IPS DF 6.9 (cell line): ENCODE measurements at regions not wholly inside any gene's neighbourhood (a gene's known extent, or its start where the extent isn't known, plus 50 kb on each side); places are given as distances from the start of the nearest gene placed in this dataset.

ENCODE experiments used
- DNase-seq: peaks from one replicate; pipeline ENCODE4 v3.0.0-alpha.2; 2013; ENCODE audit warnings: low read depth, low spot score
- H3K27ac ChIP-seq: one replicate; pipeline ENCODE4 v1.5.1; 2013; ENCODE audit warnings: low read length, control low read depth
- H3K27me3 ChIP-seq: 2 replicates; pipeline ENCODE4 v1.6.1; 2013; ENCODE audit warnings: mild to moderate bottlenecking, low read length; ENCODE audit not compliant: control insufficient read depth, insufficient read depth
- H3K36me3 ChIP-seq: 2 replicates; pipeline ENCODE4 v1.6.1; 2013; ENCODE audit warnings: low read length; ENCODE audit not compliant: control insufficient read depth, insufficient read depth
- H3K4me1 ChIP-seq: 2 replicates; pipeline ENCODE4 v1.6.1; 2013; ENCODE audit warnings: low read length; ENCODE audit not compliant: control insufficient read depth, insufficient read depth
- H3K4me3 ChIP-seq: 2 replicates; pipeline ENCODE4 v1.5.1; 2013; ENCODE audit warnings: mild to moderate bottlenecking, low read length
- H3K9me3 ChIP-seq: 2 replicates; pipeline ENCODE4 v1.6.1; 2013; ENCODE audit warnings: low read length, inconsistent platforms; ENCODE audit not compliant: control insufficient read depth, insufficient read depth
- WGBS: extraction: QIAGEN DNeasy Blood & Tissue Kit; methylation state at CpG from one replicate; pipeline ENCODE4 v1.1.7; 2013; ENCODE audit warnings: mixed read lengths, missing lambda C conversion rate; ENCODE audit not compliant: insufficient read length, insufficient coverage; 5-methylcytosine and 5-hydroxymethylcytosine counted together

GRCh38 chr17:5815396-5815795 lies 231.1 kb upstream of the NLRP1 start:
- 0 out of 2 replicates have a peak, but pooled peaks cover 1% of the 10 kb centered on the region for H3K9me3 ChIP-seq
- WGBS, result no CpG with 5 or more reads among the region's 5 CpGs
- no peaks in the 10 kb centered on the region for H3K27me3 ChIP-seq
- H3K36me3 ChIP-seq, result no peaks in the 10 kb centered on the region
- H3K4me1 ChIP-seq, result peaks cover 2% of the 10 kb centered on the region; the same call in 1 of the 2 replicates
- DNase-seq, result no peak
- H3K27ac ChIP-seq, result no peak overlapping the region
- H3K4me3 ChIP-seq, result no peak overlapping the region

- H3K27me3 ChIP-seq, result no peaks in the 10 kb centered on the region
- no peak overlapping the region for H3K27ac ChIP-seq
- no peak for DNase-seq
- no peaks in the 10 kb centered on the region for H3K36me3 ChIP-seq
- H3K4me1 ChIP-seq, result peaks cover 2% of the 10 kb centered on the region; the same call in 1 of the 2 replicates
- no peak overlapping the region for H3K4me3 ChIP-seq
- no CpG with 5 or more reads among the region's 8 CpGs for WGBS
- H3K9me3 ChIP-seq, result no peaks in the 10 kb centered on the region
Observed at GRCh38 chr17:5816491-5817070, 232.3 kb upstream of the NLRP1 start.

GRCh38 chr17:5817475-5818395 lies 233.4 kb upstream of the NLRP1 start:
- Histone ChIP-seq H3K27ac (no peak overlapping the region), H3K27me3 (no peaks in the 10 kb centered on the region), H3K36me3 (no peaks in the 10 kb centered on the region), H3K4me1 (peaks cover 2% of the 10 kb centered on the region; the same call in 1 of the 2 replicates), H3K9me3 (no peaks in the 10 kb centered on the region), H3K4me3 (no peak overlapping the region)
- no CpG with 5 or more reads among the region's 4 CpGs for WGBS
- DNase-seq, result no peak

- Histone ChIP-seq H3K27ac (no peak overlapping the region), H3K9me3 (no peaks in the 10 kb centered on the region), H3K4me1 (peaks cover 2% of the 10 kb centered on the region; the same call in 1 of the 2 replicates), H3K36me3 (no peaks in the 10 kb centered on the region), H3K27me3 (no peaks in the 10 kb centered on the region), H3K4me3 (no peak overlapping the region)
- whole genome bisulfite sequencing, result no CpG with 5 or more reads among the region's 2 CpGs
- DNase-seq, result no peak
Observed at GRCh38 chr17:5819396-5819795, 235.1 kb upstream of the NLRP1 start.

- Histone ChIP-seq H3K27me3 (no peaks in the 10 kb centered on the region), H3K4me1 (peaks cover 2% of the 10 kb centered on the region; the same call in 1 of the 2 replicates), H3K4me3 (no peak overlapping the region), H3K36me3 (no peaks in the 10 kb centered on the region), H3K27ac (no peak overlapping the region), H3K9me3 (no peaks in the 10 kb centered on the region)
- no CpG with 5 or more reads among the region's 13 CpGs for WGBS
- no peak for DNase-seq
Observed at GRCh38 chr17:5819921-5820685, 235.8 kb upstream of the NLRP1 start.

GRCh38 chr17:5820721-5821456 lies 236.6 kb upstream of the NLRP1 start:
- H3K4me1 ChIP-seq, result peaks cover 2% of the 10 kb centered on the region; the same call in 1 of the 2 replicates
- no peak for DNase-seq
- H3K4me3 ChIP-seq, result no peak overlapping the region
- H3K27ac ChIP-seq, result no peak overlapping the region
- no peaks in the 10 kb centered on the region for H3K9me3 ChIP-seq
- H3K36me3 ChIP-seq, result no peaks in the 10 kb centered on the region
- WGBS, result no CpG with 5 or more reads among the region's 10 CpGs
- H3K27me3 ChIP-seq, result no peaks in the 10 kb centered on the region

GRCh38 chr17:5821803-5822202 lies 237.5 kb upstream of the NLRP1 start:
- no peaks in the 10 kb centered on the region for H3K9me3 ChIP-seq
- no peaks in the 10 kb centered on the region for H3K27me3 ChIP-seq
- WGBS, result no CpG with 5 or more reads among the region's 4 CpGs
- H3K4me1 ChIP-seq, result no peaks in the 10 kb centered on the region
- H3K4me3 ChIP-seq, result no peak overlapping the region
- no peaks in the 10 kb centered on the region for H3K36me3 ChIP-seq
- DNase-seq, result no peak
- H3K27ac ChIP-seq, result no peak overlapping the region

GRCh38 chr17:5822281-5823060 lies 238.2 kb upstream of the NLRP1 start:
- no peaks in the 10 kb centered on the region for H3K27me3 ChIP-seq
- no peaks in the 10 kb centered on the region for H3K36me3 ChIP-seq
- H3K9me3 ChIP-seq, result no peaks in the 10 kb centered on the region
- no peak overlapping the region for H3K27ac ChIP-seq
- H3K4me1 ChIP-seq, result no peaks in the 10 kb centered on the region
- WGBS, result no CpG with 5 or more reads among the region's 16 CpGs
- no peak overlapping the region for H3K4me3 ChIP-seq
- no peak for DNase-seq

- no CpG with 5 or more reads among the region's 6 CpGs for WGBS
- H3K9me3 ChIP-seq, result no peaks in the 10 kb centered on the region
- H3K27me3 ChIP-seq, result no peaks in the 10 kb centered on the region
- H3K27ac ChIP-seq, result no peak overlapping the region
- H3K4me1 ChIP-seq, result no peaks in the 10 kb centered on the region
- no peak for DNase-seq
- H3K4me3 ChIP-seq, result no peak overlapping the region
- no peaks in the 10 kb centered on the region for H3K36me3 ChIP-seq
Observed at GRCh38 chr17:5823219-5823618, 238.9 kb upstream of the NLRP1 start.
